Stimulated activated CD4-positive, alpha-beta T cell treated with anti-CD3 and anti-CD28 coated beads, Interleukin-2, amount 100 ng/mL, for 48 hours (primary cell): ENCODE measurements at regions not wholly inside any gene's neighbourhood (a gene's known extent, or its start where the extent isn't known, plus 50 kb on each side); places are given as distances from the start of the nearest gene placed in this dataset.

ENCODE experiments used
- DNase-seq, 2 donors: peaks; one replicate each; pipeline ENCODE4 v3.0.0-alpha.2; 2020

DNA sequence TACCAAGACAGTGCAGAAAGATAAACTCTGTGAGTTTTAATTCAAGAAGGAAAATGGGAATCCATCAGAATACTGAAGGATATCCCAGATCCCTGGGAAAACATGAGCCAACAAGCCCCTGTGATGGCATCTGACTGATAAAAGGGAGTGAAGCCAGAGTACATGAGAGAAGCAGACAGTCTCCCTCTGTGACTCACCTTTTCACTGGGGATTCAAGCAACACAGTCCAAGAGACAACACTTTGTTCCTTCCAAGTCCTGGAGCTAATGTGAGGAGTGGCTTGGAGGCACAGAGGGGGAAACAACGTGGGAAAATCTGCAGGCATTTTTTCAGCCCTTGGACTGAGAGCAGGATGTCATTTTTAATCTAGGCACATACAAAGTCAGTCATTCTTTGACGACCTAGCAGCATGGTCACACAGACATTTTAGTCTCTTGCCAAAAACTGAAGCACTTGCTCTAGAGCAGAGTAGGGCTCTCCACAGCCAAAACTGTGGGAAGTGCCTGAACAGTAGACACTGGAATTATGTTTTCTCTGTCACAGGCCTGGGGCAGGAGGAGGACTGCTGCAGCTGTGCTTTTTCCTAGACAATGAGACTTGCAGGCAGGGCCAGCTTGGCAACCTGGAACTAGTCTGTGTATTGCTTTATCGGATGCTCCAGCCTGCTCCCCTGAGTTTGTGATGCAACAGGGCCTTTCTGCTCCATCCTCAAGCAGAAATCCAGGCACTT lies 465.0 kb upstream of the GJE1 start:
- DNase-seq: no peak

- DNase-seq: no peak
Observed at GRCh38 chr6:141666187-141666586, 466.5 kb upstream of the GJE1 start.

GRCh38 chr6:141664744-141665143 lies 468.0 kb upstream of the GJE1 start:
- DNase-seq: no peak

DNA sequence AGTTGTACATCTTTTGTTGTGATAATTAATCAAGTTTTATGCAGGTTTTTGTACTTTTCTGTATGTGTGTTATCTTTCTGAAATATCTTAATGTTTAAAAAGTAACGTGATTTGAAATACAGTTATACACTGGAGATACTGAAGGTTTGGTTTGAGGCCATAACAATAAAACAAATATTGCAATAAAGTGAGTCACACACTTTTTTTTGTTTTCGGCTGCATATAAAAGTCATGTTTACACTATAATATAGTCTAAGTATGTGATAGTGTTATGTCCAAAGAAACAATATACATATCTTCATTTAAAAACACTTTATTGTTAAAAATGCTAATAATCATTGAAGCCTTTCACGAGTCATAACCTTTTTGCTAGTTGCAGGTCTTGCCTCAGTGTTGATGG lies 473.1 kb upstream of the GJE1 start:
- no peak for DNase-seq

- no peak for DNase-seq
Observed at GRCh38 chr6:141658696-141659095, 474.0 kb upstream of the GJE1 start.

- DNase-seq: no peak
Observed at GRCh38 chr6:141657812-141658211, 474.9 kb upstream of the GJE1 start.

DNA sequence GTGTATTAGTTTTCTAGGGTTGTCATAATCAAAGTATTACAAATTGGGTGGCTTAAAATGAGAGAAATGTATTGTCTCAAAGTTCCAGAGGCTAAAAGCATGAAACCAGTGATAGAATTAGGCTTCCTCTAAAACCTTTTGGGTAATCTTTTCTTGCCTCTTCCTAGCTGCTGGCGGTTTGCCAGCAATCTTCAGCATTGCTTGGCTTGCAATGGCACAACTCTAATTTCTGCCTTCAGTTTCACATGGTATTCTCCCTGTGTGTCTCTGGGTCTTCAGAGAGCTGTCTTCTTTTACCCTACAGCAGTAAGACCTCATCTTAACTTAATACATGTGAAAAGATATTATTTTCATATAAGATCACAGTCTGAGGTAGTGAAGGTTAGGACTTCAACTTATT lies 479.1 kb upstream of the GJE1 start:
- DNase-seq: no peak

DNA sequence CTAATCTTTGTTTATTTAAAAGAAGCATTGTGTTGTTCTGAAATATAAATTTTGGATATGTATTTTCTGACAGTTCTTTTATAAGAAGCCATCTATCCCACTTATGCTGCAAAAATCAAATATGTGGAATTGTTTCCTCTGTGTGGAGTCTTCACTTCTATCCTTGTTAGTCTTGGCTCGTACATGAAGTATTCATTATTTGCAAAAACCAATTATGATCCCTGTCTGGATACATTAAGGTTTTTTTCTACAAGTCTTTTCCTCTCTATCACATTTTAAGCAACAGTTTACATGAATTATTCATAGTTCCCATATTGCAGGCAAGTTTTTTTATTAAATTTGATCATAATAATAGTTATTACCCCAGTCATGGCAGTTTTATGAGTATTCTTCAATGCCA lies 490.8 kb upstream of the GJE1 start:
- no peak for DNase-seq

GRCh38 chr6:141641406-141641805 lies 491.3 kb upstream of the GJE1 start:
- DNase-seq: no peak

DNA sequence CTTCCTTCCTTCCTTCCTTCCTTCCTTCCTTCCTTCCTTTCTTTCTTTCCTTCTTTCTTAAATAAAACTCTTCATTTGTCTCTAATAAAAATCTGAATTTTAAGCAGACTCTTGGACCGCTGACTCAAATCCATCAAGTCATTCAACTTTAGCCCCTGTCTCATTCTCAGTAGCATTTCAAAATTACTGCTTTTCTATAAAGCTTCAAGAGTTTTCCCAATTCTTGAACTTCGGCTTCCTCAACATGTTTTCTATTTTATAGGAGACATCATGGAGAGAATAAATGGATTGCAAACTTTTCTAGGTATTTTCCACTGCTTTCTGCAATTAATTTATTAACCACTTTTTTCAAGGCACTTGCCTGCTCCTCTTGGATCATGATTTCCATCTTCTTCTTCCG lies 497.1 kb upstream of the GJE1 start:
- DNase-seq: no peak

DNA sequence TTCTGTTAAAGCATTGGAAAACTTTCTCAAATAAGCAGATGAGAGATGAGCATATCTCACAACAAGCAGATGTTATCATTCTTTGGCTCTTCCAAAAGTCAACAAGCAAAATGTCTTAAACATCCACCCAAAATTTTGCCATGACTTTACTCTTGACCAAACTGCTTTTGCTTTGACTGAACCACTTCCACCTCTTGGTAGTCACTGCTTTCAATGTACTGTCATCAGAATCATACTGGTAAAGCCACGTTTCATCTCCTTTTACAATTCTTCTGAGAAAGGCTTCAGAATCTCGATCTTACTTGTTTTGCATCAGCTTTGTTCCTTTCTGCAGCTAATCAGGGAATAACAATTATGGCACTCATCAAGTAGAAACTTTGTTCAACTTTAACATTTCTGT lies 498.5 kb upstream of the GJE1 start:
- DNase-seq: no peak

GRCh38 chr6:141624301-141624700 lies 508.4 kb upstream of the GJE1 start:
- no peak for DNase-seq

DNA sequence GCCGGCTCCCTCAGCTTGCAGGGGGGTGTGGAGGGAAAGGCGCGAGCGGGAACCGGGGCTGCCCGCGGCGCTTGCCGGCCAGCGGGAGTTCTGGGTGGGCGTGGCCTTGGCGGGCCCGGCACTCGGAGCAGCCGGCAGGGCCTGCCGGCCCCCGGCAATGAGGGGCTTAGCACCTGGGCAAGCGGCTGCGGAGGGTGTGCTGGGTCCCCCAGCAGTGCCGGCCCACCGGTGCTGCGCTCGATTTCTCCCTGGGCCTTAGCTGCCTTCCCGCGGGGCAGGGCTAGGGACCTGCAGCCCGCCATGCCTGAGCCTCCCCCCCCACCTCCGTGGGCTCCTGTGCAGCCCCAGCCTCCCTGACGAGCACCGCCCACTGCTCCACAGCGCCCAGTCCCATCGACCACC lies 514.5 kb upstream of the GJE1 start:
- DNase-seq: no peak

- no peak for DNase-seq
Observed at GRCh38 chr6:141610741-141611140, 522.0 kb upstream of the GJE1 start.

DNA sequence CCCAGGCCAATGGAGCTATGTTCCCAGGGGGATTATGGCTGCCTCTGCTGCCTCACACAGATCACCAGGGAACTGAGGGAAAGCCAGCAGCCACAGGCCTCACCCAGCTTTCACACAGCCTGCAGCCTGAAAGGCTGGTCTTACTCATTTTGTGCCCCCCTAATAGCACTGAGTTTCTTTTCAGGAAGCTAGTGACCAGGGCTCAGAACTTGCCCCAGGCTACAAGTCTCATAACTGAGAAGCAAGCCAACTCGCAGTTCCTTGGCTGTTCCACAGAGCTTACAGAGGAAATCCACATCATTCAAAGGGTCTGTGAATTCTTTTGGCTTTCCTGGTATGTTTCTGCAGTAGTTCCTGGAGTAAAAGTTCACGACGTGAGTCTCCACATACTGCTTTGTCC lies 524.8 kb upstream of the GJE1 start:
- DNase-seq: no peak

DNA sequence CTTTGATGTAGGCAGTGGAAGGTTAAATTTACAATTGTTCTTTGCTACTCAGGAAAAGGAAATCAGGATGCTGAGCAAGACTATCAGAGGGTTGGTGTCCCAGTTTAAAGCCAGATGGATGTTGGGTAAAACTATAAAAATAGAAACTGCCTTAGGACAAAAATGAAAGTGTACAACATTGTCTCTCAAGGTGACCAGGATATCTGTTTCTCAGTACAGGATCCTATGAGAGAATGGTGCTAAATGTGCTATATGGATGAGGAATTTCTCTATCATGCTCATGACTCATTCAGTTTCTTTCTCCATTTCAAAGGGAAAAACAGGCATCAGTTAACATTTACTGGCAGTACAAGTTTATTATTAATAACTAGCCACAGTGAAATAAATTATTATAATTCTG lies 534.2 kb upstream of the GJE1 start:
- DNase-seq: no peak

DNA sequence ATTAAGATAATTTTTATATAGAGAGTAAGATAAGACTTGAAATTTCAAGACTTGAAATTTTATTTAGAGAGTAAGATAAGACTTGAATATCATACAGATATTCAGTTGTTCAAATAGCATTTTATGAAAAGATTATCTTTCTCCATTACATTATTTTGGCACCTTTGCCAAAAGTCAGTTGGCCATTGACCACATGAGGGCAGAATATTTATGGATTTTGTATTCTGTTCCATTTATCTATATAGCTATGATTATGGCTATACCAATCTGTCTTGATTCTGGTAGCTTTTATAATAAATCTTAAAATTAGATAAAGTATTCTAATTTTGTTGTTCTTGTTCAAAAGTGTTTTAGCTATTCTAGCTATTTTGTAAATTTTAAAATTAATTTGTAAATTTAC lies 537.9 kb upstream of the GJE1 start:
- DNase-seq: no peak

GRCh38 chr6:141593311-141593710 lies 539.4 kb upstream of the GJE1 start:
- DNase-seq: no peak

DNA sequence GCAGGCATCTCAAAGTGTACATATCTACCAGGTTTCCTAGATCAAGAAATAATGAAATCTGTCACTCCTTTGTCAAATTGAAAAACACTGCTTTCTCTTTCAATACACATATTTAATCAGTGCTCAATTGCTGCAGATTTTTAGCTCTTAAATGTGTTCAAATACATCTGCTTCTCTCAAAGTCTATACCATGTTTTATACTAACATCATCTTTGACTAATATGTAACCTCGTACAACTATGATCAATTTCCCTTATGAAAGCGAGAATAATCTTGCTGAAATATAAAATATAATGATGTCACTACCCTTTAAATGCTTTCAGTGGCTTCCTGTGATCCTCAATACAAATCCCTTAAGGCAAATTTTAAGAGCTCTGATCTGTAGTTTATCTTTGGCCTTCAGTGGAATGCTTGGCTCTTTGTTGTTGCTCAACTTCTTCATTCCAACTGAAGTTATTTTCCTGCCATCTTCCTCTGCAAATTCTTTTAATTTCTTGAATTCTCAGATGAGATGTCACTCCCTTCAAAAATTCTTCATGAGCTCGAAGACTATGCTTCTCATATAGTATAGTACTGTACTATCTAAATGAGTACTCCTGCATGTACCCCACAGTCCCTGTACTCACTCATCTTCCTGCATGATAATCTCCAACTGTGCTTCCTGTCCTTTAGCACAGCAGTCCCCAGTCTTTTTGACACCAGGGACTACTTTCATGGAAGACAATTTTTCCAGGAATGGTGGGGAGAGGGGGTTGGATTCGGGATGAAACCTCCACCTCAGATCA lies 545.1 kb upstream of the GJE1 start:
- no peak for DNase-seq

DNA sequence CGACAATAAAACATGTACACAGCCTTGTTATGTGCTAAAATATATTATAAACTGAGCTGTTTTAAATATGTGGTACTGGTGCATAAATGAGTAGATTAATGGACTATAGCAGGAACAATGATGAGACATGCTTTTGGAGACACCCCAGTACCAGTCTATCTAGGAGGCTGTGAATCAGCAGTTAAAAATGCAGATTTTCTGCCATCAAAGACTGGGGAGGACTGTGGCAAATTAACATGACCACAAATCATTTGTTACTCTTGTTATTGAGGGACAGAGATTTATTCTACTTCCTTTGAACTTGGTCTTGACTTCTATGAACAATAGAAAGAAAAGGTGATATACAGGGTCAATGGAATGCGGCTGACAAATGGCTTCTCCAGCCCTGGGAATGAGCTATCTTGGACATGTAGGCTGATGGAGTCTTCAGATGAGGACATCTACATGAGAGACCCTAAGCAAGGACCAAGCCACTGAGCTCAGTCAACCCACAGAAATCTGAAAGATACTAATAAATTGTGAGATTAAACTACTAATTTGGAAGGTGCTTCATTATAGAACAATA lies 551.7 kb upstream of the GJE1 start:
- DNase-seq: no peak

GRCh38 chr6:141580131-141580530 lies 552.6 kb upstream of the GJE1 start:
- no peak for DNase-seq

GRCh38 chr6:141576751-141577150 lies 556.0 kb upstream of the GJE1 start:
- DNase-seq: no peak

DNA sequence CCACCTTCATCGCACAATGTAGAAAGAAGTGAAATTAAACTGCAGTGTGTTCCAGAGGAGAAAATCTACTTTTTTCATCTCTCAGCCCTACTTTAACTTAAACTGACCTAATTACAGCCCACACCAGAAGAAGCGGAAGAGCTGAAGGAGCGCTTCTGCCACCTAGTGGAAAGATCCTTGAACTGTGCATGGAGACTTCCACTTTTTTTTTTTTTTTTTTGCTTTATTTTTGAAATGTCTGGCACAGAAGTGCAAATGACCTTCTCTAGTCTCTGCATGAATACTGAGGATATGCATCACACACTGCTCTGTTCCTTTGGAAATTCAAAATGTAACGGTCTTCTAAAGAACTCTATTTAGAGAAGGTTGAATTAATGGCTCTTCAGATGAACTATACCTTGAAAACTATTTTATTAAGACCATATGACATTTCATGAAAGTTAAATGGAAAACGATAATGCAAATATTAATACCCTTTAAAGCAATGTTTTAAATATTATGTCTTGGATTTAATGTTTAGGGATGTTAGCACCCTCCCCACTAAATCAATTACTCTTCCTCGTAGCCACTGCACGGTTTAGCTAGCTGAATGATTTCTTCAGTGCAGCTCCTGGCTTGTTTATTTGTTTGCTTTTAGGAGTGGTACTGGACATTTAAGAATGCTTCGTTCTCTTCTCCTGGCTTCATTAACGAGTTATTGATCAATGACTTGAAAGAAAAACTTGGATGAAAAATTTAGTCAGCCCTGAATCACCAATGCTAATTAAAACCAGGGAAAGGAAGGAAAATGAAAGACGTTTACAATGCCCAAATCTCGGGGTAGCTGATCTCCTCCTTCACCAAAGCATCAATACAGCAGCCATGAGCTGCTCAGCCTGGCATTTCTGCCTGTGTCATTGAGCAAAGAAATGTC lies 569.6 kb upstream of the GJE1 start:
- peak; percentile 49 to 51 for DNase-seq
